ENCODE measurements at regions not wholly inside any gene's neighbourhood (a gene's known extent, or its start where the extent isn't known, plus 50 kb on each side); places are given as distances from the start of the nearest gene placed in this dataset.

GRCh38 chr6:4185419-4185818, 50.0 kb upstream of the ECI2 start:
- Histone ChIP-seq H3K4me3 (ENCODE audit: low read depth, low read length, poor library complexity, severe bottlenecking) (no peak overlapping the region), H3K9ac (ENCODE audit: low read length) (no peak overlapping the region), H3K36me3 (ENCODE audit: insufficient read depth, low read length) (no peaks in the 10 kb centered on the region), H3K79me2 (ENCODE audit: insufficient read depth, low read length) (no peaks in the 10 kb centered on the region), H3K9me2 (ENCODE audit: low read depth, low read length) (no peaks in the 10 kb centered on the region), H3K4me2 (ENCODE audit: low read length) (no peak overlapping the region), H4K20me1 (ENCODE audit: insufficient read depth, low read length) (no peaks in the 10 kb centered on the region), H3K4me1 (ENCODE audit: insufficient read depth, low read length, severe bottlenecking) (no peaks in the 10 kb centered on the region), H2AFZ (ENCODE audit: low read length) (no peak overlapping the region), H3F3A (ENCODE audit: insufficient read depth, low read length) (no peaks in the 10 kb centered on the region), H3K27ac (ENCODE audit: low read depth, low read length, poor library complexity, severe bottlenecking) (no peak overlapping the region), H3K9me3 (ENCODE audit: low read length) (no peaks in the 10 kb centered on the region), H3K27me3 (ENCODE audit: insufficient read depth, low read length) (peaks cover 5% of the 10 kb centered on the region; the same call in 1 of the 2 replicates)
- TF ChIP-seq EZH2 (IDR thresholded peaks at IDR 0.05; ENCODE audit: borderline replicate concordance, low read length) (no peak), CTCF (IDR thresholded peaks at IDR 0.05; ENCODE audit: low read length) (no peak)

Data from OCI-LY1 (cell line).